RWPE2 (cell line): ENCODE measurements at regions not wholly inside any gene's neighbourhood (a gene's known extent, or its start where the extent isn't known, plus 50 kb on each side); places are given as distances from the start of the nearest gene placed in this dataset.

Experiments used
- ATAC-seq: fragments of 200-7000 bp; cut with Tn5 transposase; 3 replicates; pipeline ENCODE4 v1.9.1; 2021; ENCODE audit warnings: low read depth
- DNase-seq: peaks from one replicate; pipeline ENCODE4 v3.0.0-alpha.2; 2020; ENCODE audit warnings: low spot score
- H3K27ac ChIP-seq: fragments of 450-650 bp; 2 replicates; pipeline ENCODE4 v1.5.1; 2017; ENCODE audit warnings: mild to moderate bottlenecking; ENCODE audit not compliant: poor library complexity, severe bottlenecking
- H3K27me3 ChIP-seq: fragments of 250-450 bp; sonication (Bioruptor Pico); 2 replicates; pipeline ENCODE4 v1.5.1; 2021; ENCODE audit warnings: mild to moderate bottlenecking, moderate library complexity; ENCODE audit not compliant: insufficient read depth, poor library complexity, severe bottlenecking
- H3K36me3 ChIP-seq: fragments of 250-450 bp; sonication (Bioruptor Pico); 2 replicates; pipeline ENCODE4 v1.5.1; 2020; ENCODE audit warnings: low read depth, mild to moderate bottlenecking, moderate library complexity
- H3K4me1 ChIP-seq: fragments of 250-450 bp; sonication (Bioruptor Pico); 2 replicates; pipeline ENCODE4 v1.5.1; 2021; ENCODE audit warnings: mild to moderate bottlenecking, moderate library complexity; ENCODE audit not compliant: insufficient read depth, poor library complexity, severe bottlenecking
- H3K4me3 ChIP-seq: fragments of 250-450 bp; sonication (Bioruptor Pico); 2 replicates; pipeline ENCODE4 v1.5.1; 2021; ENCODE audit warnings: mild to moderate bottlenecking, moderate library complexity; ENCODE audit not compliant: severe bottlenecking
- H3K9me3 ChIP-seq: fragments of 250-450 bp; sonication (Bioruptor Pico); 2 replicates; pipeline ENCODE4 v1.5.1; 2021; ENCODE audit warnings: mild to moderate bottlenecking, moderate library complexity; ENCODE audit not compliant: severe bottlenecking
- CTCF ChIP-seq: fragments of 450-650 bp; IDR thresholded peaks from one replicate; pipeline ENCODE4 v1.5.1; 2017; ENCODE audit warnings: mild to moderate bottlenecking, moderate library complexity; ENCODE audit not compliant: poor library complexity, severe bottlenecking

DNA sequence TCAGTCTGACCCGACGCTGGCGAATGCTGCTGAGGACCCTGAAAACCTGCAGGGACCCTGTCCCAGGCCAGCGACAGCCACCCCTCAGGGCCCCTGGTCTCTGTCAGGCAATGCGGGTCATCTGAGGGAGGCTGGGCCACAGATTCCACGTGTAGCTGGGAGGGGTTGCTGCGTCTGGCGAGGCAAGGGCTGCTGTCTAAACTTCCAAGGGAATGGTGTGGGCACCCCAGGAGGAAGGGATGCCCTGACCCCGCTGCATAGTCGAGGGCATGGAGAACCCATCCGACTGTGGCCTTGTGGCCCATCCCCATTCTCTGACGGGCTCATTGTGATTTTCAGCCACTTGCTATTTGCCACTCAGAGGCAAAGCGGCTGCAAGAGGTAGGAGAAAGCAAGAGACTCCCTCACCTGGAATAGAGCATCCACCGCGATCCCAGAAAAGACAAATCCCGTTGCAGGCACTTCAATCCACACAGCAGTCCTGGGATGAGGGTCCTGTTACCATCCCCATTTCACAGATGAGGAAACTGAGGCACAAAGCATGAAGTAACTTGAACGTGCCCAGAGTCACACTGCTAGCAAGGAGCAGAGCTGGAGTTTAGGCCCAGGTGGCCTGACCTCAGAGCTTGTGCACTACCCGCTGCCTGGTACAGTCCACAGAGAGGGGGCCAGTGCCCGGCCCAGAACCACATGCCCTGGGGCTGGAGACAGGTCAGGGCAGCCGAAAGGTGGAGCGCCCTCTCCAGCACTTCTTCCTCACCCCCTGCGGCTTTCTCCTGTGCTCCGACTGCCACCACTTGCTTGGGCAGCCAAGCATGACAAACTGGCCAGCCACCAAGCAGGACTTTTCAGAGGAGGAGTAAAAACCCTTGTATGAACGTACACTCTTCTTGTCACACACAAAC, 163.8 kb upstream of the KLF14 start:
- Histone ChIP-seq H3K4me1 (peaks cover 96% of the 10 kb centered on the region), H3K27me3 (no peaks in the 10 kb centered on the region), H3K36me3 (peaks cover 100% of the 10 kb centered on the region), H3K27ac (peak overlapping the region; percentile 100), H3K9me3 (no peaks in the 10 kb centered on the region), H3K4me3 (no peak overlapping the region)
- no peak for ATAC-seq
- DNase-seq = no peak
- TF ChIP-seq CTCF = no peak

DNA sequence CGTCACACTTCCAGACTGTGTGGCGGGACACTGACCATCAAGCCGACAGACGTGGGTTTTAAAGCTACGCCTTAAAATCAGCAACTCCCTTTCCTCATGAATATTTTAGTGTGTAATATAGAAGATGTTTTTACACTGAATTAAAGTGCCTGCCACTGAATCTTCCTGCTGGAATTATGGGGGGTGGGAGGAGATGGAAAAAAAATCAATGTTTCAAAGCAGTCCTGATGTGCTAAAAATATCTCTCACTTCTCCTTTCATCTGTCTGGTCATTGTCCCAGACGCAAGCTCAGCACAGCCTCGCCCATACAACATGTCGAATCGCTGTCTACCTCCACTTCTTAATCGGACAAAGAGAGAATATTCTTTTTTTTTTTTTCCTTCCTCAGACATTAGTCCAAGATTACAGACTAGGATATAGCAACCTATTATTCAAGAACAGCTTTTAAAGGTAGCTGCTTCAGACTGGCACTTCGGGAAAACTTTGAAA, 165.1 kb upstream of the KLF14 start:
- no peak for DNase-seq
- H3K27ac ChIP-seq = peak overlapping the region; percentile 100
- H3K4me1 ChIP-seq = peaks cover 95% of the 10 kb centered on the region
- ATAC-seq = no peak
- H3K27me3 ChIP-seq = no peaks in the 10 kb centered on the region
- peaks cover 98% of the 10 kb centered on the region for H3K36me3 ChIP-seq
- TF ChIP-seq CTCF = no peak
- no peaks in the 10 kb centered on the region for H3K9me3 ChIP-seq
- H3K4me3 ChIP-seq = no peak overlapping the region

GRCh38 chr7:130899638-130900401, 165.8 kb upstream of the KLF14 start:
- ATAC-seq (no peak), DNase-seq (no peak)
- Histone ChIP-seq H3K4me1 (peaks cover 93% of the 10 kb centered on the region), H3K27ac (peak overlapping the region; percentile 100), H3K4me3 (no peak overlapping the region), H3K27me3 (no peaks in the 10 kb centered on the region), H3K36me3 (peaks cover 92% of the 10 kb centered on the region), H3K9me3 (no peaks in the 10 kb centered on the region)
- no peak for TF ChIP-seq CTCF

DNA sequence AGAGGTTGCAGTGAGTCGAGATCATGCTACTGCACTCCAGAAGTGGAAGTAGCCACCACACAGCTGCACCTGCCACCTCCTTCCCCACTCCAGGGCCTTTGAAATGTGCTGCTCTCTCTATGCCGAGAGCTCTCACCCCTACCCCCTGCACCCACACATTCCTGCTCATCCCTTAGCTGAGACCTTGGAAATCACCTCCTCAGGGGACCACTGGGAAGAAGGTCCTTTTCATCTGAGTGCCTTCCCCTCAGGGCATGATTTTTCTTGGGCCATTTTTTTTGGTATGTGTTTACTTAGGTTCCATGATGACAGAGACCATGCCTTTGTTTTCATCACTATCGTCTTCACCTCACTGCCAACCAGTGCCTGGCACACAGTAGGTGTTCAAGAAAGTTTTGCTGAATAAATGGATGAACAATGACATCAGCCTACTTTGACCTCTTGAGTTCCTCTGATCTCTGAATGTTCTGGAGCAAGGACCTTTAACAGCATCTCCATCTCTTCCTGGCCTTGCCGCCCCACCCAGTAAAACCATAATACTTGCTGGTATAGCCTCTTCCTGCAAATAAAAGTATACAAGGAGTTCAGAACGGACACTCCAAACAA, 166.6 kb upstream of the KLF14 start:
- ATAC-seq = no peak
- TF ChIP-seq CTCF = no peak
- no peaks in the 10 kb centered on the region for H3K9me3 ChIP-seq
- peaks cover 92% of the 10 kb centered on the region for H3K36me3 ChIP-seq
- no peak for DNase-seq
- no peak overlapping the region for H3K4me3 ChIP-seq
- peaks cover 94% of the 10 kb centered on the region for H3K4me1 ChIP-seq
- H3K27ac ChIP-seq = peak overlapping the region; percentile 100
- H3K27me3 ChIP-seq = no peaks in the 10 kb centered on the region
